ENCODE measurements at regions not wholly inside any gene's neighbourhood (a gene's known extent, or its start where the extent isn't known, plus 50 kb on each side); places are given as distances from the start of the nearest gene placed in this dataset.
"Not testable (repeated sequence)": the region's sequence is repeated elsewhere in the genome, so short reads cannot be mapped to it uniquely, and the experiment has no call there.

- DNase-seq: no peak
Observed at GRCh38 chr14:83533734-83534133, 1996.2 kb upstream of the FLRT2 start.

GRCh38 chr14:83534995-83535394 lies 1994.9 kb upstream of the FLRT2 start:
- no peak for DNase-seq

GRCh38 chr14:83535444-83535843 lies 1994.5 kb upstream of the FLRT2 start:
- no peak for DNase-seq

- no peak for DNase-seq
Observed at GRCh38 chr14:83541147-83541546, 1988.8 kb upstream of the FLRT2 start.

- no peak for DNase-seq
Observed at GRCh38 chr14:83548061-83548839, 1981.7 kb upstream of the FLRT2 start.

GRCh38 chr14:83556065-83556464 lies 1973.9 kb upstream of the FLRT2 start:
- DNase-seq: no peak

GRCh38 chr14:83556746-83557453 lies 1973.0 kb upstream of the FLRT2 start:
- no peak for DNase-seq

- no peak for DNase-seq
Observed at GRCh38 chr14:83558946-83559345, 1971.0 kb upstream of the FLRT2 start.

GRCh38 chr14:83559721-83560120 lies 1970.2 kb upstream of the FLRT2 start:
- DNase-seq: no peak

GRCh38 chr14:83561261-83561660 lies 1968.7 kb upstream of the FLRT2 start:
- DNase-seq: no peak

- DNase-seq: no peak
Observed at GRCh38 chr14:83566567-83566966, 1963.4 kb upstream of the FLRT2 start.

- no peak for DNase-seq
Observed at GRCh38 chr14:83568141-83568540, 1961.8 kb upstream of the FLRT2 start.

- DNase-seq: no peak
Observed at GRCh38 chr14:83575301-83575700, 1954.6 kb upstream of the FLRT2 start.

GRCh38 chr14:83583201-83583600 lies 1946.7 kb upstream of the FLRT2 start:
- DNase-seq: no peak

- DNase-seq: no peak
Observed at GRCh38 chr14:83594874-83595273, 1935.1 kb upstream of the FLRT2 start.

GRCh38 chr14:83607682-83608081 lies 1922.3 kb upstream of the FLRT2 start:
- no peak for DNase-seq

GRCh38 chr14:83611491-83611890 lies 1918.5 kb upstream of the FLRT2 start:
- no peak for DNase-seq

GRCh38 chr14:83611906-83612390 lies 1918.0 kb upstream of the FLRT2 start:
- no peak for DNase-seq

- DNase-seq: no peak
Observed at GRCh38 chr14:83614956-83615355, 1915.0 kb upstream of the FLRT2 start.

GRCh38 chr14:83624541-83624940 lies 1905.4 kb upstream of the FLRT2 start:
- no peak for DNase-seq

GRCh38 chr14:83632375-83632774 lies 1897.6 kb upstream of the FLRT2 start:
- no peak for DNase-seq

GRCh38 chr14:83638748-83639504 lies 1891.0 kb upstream of the FLRT2 start:
- no peak for DNase-seq

- not testable (repeated sequence) for DNase-seq
Observed at GRCh38 chr14:83639505-83639875, 1890.5 kb upstream of the FLRT2 start.

GRCh38 chr14:83646228-83646627 lies 1883.7 kb upstream of the FLRT2 start:
- DNase-seq: no peak

Data from NCI-H1930 (cell line).